H1 (cell line): ENCODE measurements at regions not wholly inside any gene's neighbourhood (a gene's known extent, or its start where the extent isn't known, plus 50 kb on each side); places are given as distances from the start of the nearest gene placed in this dataset.

Experiments used
- CBX5 ChIP-seq: fragments of 300-800, 300-1000 bp; sonication (generic); IDR thresholded peaks from 2 replicates; pipeline ENCODE4 v1.7.1; 2016; ENCODE audit warnings: antibody characterized with exemption, low read length, low read depth
- POLR2A ChIP-seq, 2 experiments: IDR thresholded peaks; 1 replicate in 1 of 2; 2 replicates in 1 of 2; pipeline ENCODE4 v1.6.1; 2011; ENCODE audit warnings: low read depth in 2 of 2, low read length in 2 of 2, mild to moderate bottlenecking in 2 of 2; ENCODE audit errors: control extremely low read depth in 1 of 2

DNA sequence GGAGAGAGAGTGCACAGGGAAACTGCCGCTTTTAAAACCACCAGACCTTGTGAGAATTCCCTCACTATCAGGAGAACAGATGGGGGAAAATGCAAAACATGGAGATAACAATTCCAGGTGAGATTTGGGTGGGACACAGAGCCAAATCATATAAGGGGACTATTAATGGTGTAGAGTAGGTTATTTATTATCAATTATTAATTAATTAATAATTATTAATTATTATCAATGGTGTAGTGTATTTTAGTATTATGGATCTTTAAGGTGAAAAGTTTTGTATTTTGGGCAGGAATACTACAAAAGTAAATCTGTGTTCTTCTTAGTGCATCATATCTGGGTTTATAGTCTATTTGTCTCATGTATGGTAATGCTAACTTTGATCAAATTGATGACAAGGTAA is 377.7 kb upstream of the KCND2 start:
- TF ChIP-seq CBX5 (no peak), POLR2A (IDR thresholded peaks at IDR 0.05; ENCODE audit: control extremely low read depth in 1 of 2, low read depth in 2 of 2, low read length in 2 of 2) (no peak)
